EL (cell line): ENCODE measurements at regions not wholly inside any gene's neighbourhood (a gene's known extent, or its start where the extent isn't known, plus 50 kb on each side); places are given as distances from the start of the nearest gene placed in this dataset.

ENCODE experiments used
- DNase-seq: peaks from one replicate; pipeline ENCODE4 v3.0.0-alpha.2; 2016

GRCh38 chr7:70907259-70908247 is 224.4 kb upstream of the GALNT17 start:
- no peak for DNase-seq

DNA sequence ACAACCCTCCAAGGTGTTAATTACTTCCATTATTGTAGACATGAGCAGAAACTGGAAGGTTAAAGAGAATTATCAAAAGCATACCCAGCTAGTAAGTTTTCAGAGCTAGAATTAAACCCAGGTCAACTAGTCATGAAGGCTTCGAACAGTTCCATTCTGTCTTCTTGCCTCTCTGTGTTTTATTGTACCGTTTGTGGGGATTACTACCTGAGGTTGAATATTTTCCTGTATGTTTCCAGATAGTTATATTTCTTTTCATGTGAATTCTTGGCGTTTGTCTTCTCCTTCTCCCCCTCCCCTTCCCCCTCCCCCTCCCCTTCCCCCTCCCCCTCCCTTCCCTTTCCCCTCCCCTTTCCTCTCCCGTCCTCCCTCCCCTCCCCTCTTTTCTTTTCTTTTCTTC is 218.0 kb upstream of the GALNT17 start:
- DNase-seq: no peak

DNA sequence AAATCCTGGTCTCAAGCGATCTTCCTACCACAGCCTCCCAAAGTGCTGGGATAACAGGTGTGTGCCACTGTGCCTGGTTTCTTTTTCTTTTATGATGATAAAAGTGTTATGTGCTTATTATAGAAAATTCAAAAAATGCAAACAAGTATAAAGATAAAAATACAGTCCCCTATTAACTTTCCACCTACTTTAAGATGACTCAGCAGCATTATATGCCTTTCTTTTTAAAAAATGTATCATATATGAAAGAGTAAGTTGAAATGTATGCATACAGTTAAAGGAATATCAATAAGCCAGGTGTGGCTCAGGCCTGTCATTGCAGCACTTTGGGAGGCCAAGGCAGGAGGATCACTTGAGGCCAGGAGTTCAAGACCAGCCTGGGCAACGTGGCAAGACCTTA is 216.9 kb upstream of the GALNT17 start:
- no peak for DNase-seq

GRCh38 chr7:70919481-70920073 is 212.4 kb upstream of the GALNT17 start:
- no peak for DNase-seq

- DNase-seq: no peak
Observed at GRCh38 chr7:70920876-70921275, 211.1 kb upstream of the GALNT17 start.

- no peak for DNase-seq
Observed at GRCh38 chr7:70923181-70923845, 208.6 kb upstream of the GALNT17 start.

GRCh38 chr7:70925411-70926115 is 206.4 kb upstream of the GALNT17 start:
- DNase-seq: no peak

- no peak for DNase-seq
Observed at GRCh38 chr7:70926666-70927065, 205.3 kb upstream of the GALNT17 start.

GRCh38 chr7:70935311-70935710 is 196.6 kb upstream of the GALNT17 start:
- no peak for DNase-seq

GRCh38 chr7:70935854-70936253 is 196.1 kb upstream of the GALNT17 start:
- no peak for DNase-seq

DNA sequence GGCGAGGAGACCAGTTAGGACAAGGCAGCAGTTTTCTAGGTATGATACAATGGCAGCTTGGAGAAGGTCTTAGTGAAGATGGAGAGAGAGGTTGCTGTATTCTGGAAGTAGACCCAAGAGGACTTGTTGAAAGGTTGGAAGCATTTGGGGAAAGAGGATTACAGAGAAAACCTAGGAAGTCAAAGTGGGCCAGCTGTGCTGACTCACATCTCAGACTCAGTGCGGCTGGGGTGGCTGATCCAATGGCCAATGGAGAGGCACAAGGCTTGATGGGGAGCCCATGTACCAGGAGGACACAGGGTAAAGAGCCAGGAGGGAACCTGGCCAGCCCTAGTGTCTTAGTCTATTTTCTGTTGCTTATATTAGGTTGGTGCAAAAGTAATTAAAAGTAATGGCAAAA is 194.5 kb upstream of the GALNT17 start:
- no peak for DNase-seq

DNA sequence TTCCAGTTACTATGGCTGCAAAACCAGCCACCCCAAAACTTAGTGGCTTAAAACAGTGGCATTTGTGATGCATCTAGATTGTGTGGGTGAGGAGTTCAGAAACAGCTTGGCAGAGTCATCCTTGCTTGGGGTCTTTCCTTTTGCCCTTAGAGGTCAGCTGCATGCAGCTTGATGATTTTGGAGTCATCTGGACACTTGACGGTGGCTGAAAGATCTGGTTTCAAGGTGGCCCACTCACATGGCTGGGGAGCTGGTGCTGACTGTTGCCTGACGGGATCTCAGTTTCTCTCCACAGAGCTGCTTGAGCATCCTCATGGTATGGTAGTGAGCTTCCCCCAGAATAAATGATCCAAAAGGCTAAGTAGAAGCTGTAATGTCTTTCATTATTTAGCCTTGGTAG is 191.3 kb upstream of the GALNT17 start:
- DNase-seq: no peak

GRCh38 chr7:70942791-70943190 is 189.2 kb upstream of the GALNT17 start:
- no peak for DNase-seq

DNA sequence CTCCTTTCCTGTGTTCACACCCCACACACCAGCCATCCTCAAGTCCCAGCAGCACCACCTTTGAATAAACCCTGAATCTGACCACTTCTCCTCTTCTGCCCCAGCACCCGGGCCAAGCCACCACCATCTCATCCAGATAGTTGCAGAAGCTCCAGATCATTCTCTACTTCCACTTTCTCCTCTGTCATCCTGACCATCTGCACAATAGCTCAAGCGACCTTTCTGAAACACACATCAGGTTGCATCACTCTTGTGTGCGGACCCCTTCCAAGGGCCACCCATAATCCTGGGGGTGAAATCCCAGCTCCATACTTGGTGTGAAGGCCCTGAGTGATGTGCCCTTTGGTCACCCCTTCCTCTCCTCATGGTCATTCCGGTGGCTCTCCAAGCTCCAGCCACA is 187.4 kb upstream of the GALNT17 start:
- no peak for DNase-seq

- no peak for DNase-seq
Observed at GRCh38 chr7:70947181-70947580, 184.8 kb upstream of the GALNT17 start.

DNA sequence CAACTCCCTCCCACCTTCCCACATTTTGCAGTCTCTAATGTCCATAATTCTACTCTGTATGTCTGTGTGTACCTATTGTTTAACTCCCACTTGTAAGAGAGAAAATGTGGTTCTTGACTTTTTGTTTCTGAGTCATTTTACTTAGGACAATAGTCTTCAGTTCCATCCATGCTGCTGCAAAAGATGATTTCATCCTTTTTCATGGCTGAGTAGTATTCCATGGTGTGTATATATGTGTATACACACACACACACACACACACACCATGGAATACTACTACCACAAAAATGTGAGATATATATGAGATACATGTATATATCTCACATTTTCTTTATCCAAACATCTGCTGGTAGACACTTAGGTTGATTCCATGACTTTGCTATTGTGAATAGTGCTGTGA is 182.1 kb upstream of the GALNT17 start:
- DNase-seq: no peak

GRCh38 chr7:70951271-70951962 is 180.5 kb upstream of the GALNT17 start:
- DNase-seq: no peak

DNA sequence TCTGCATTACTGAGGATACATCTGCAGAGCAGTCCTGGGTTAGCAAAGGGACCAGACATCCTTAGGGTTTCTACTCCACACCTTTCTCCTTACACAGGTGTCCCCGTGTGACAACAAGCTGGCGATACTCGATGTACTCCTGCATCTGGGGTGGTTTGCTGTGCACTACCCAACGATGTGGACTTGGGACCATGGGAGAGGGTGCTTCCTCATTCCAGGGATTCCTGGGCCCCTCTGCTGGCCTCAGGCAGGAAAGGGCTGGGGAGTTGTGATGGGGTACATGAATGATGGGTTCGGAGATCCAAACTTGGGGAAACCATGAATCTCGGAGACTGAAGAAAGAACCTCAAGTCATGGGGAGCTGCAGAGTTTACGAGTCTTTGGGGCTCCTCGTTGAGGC is 179.6 kb upstream of the GALNT17 start:
- DNase-seq: no peak

DNA sequence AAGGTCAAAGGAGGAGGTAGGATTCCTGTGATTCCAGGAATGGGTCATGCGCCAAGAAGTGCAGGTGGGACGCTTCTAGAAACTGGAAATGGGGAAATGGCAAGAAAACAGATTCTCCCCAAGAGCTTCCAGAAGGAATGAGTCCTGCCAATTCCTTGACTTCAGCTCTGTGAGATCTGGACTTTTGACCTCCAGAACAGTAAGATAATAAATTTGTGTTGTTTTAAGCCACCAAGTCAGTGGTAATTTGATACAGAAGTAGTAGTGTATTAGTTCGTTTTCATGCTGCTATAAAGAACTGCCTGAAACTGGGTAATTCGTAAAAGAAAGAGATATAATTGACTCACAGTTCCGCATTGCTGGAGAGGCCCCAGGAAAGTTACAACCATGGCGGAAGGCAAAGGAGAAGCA is 178.6 kb upstream of the GALNT17 start:
- DNase-seq: no peak

DNA sequence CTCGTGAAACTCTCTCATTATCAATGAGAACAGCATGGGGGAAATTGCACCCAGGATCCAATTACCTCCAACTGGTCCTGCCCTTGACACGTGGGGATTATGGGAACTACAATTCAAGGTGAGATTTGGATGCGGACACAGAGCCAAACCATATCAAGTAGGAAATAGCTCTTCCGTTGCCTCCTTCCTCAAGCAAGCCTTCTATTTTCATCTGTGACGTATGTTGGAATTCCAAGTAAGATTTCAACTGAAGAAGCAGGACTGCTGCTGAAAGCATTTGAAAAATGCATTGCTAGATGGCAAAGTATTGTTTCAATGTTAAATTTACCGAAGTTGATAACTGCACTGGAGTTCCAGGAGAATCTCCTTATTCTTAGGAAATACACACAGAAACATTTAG is 178.1 kb upstream of the GALNT17 start:
- no peak for DNase-seq

DNA sequence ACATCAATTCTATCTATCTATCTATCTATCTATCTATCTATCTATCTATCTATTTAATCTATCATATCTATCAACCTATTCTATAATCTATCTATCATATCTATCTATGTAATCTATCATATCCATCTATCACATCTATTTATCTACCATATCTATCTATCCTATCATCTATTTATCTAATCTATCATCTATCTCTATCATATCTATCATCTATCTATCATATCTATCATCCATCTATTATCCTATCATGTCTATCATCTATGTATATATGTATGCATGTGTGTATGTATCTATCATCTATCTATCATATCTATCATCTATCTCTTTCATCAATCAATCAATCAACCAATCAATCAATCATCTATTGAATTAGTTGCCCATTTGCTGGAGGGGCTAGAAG is 159.3 kb upstream of the GALNT17 start:
- no peak for DNase-seq

DNA sequence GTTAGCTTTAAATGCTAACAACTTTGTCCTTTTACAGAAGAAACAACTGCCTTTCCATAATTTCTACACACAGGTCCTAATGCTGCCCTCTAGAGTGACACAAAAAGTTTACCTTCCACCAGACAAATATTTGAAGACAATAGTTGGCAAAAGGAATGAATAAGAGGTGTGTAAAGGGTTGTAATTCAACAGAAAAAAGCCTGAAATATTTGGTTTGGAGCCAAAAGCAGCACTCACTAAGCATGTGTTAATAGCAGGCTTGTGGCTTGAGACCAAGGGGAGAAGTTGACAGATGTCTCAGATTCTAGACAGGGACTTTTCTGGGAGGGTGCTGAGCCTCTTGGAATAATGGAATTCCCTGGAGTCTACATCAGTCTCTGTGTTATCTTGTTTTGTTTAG is 156.2 kb upstream of the GALNT17 start:
- DNase-seq: no peak

GRCh38 chr7:70986297-70986696 is 145.6 kb upstream of the GALNT17 start:
- DNase-seq: no peak
